Lung (tissue), 11 donors: ENCODE measurements at regions not wholly inside any gene's neighbourhood (a gene's known extent, or its start where the extent isn't known, plus 50 kb on each side); places are given as distances from the start of the nearest gene placed in this dataset.

ENCODE experiments used
- ATAC-seq: fragments of 200-7000 bp; cut with Tn5 transposase; one replicate; pipeline ENCODE4 v1.9.1; 2020; ENCODE audit warnings: moderate number of reproducible peaks; ENCODE audit not compliant: insufficient read depth, low FRiP score
- DNase-seq, 3 donors: peaks; one replicate each; pipeline ENCODE4 v3.0.0-alpha.2; 2013 to 2017
- H3K27ac ChIP-seq, 2 donors: one replicate each; pipeline ENCODE4 v1.5.1; 2013; ENCODE audit warnings: mild to moderate bottlenecking in 2 of 2, moderate library complexity in 2 of 2, control low read depth in 1 of 2, inconsistent platforms in 1 of 2, low read depth in 1 of 2, low read length in 1 of 2
- H3K27me3 ChIP-seq, 3 donors: one replicate each; pipeline ENCODE4 v1.5.1; 2013; ENCODE audit warnings: low read length in 2 of 3; ENCODE audit not compliant: control insufficient read depth in 3 of 3, insufficient read depth in 3 of 3
- H3K36me3 ChIP-seq, 4 donors: one replicate each; pipeline ENCODE4 v1.5.1; 2013; ENCODE audit warnings: low read length in 4 of 4, mild to moderate bottlenecking in 1 of 4, moderate library complexity in 1 of 4; ENCODE audit not compliant: control insufficient read depth in 4 of 4, insufficient read depth in 4 of 4
- H3K4me1 ChIP-seq, 5 donors: one replicate each; pipeline ENCODE4 v1.5.1; 2013; ENCODE audit warnings: low read length in 5 of 5, mild to moderate bottlenecking in 2 of 5, moderate library complexity in 1 of 5; ENCODE audit not compliant: control insufficient read depth in 5 of 5, insufficient read depth in 5 of 5
- H3K4me3 ChIP-seq: one replicate; pipeline ENCODE4 v1.5.1; 2013; ENCODE audit warnings: mild to moderate bottlenecking, control low read depth, moderate library complexity
- H3K9ac ChIP-seq, 2 donors: one replicate each; pipeline ENCODE4 v1.5.1; 2013; ENCODE audit warnings: low read length in 2 of 2, control low read depth in 1 of 2; ENCODE audit not compliant: insufficient read depth in 1 of 2
- H3K9me3 ChIP-seq, 4 donors: one replicate each; pipeline ENCODE4 v1.5.1; 2013; ENCODE audit warnings: low read length in 3 of 4, mild to moderate bottlenecking in 1 of 4, moderate library complexity in 1 of 4; ENCODE audit not compliant: control insufficient read depth in 4 of 4, insufficient read depth in 3 of 4
- WGBS, 2 donors: extraction: QIAGEN DNeasy Blood & Tissue Kit; methylation state at CpG; one replicate each; pipeline ENCODE4 v1.1.7; 2013; 5-methylcytosine and 5-hydroxymethylcytosine counted together
- TF ChIP-seq, protein P1 (sequence below): IDR thresholded peaks from 2 replicates; pipeline ENCODE4 v1.5.1; 2012; ENCODE audit warnings: mild to moderate bottlenecking; ENCODE audit errors: control extremely low read depth, extremely low read depth
- donor health status: control.
- donor health status: control.
- donor health status: Bipolar disorder and iron deficiency.
- donor health status: healthy.
- donor health status: DM: yes; HTN: yes; CAD: no.

DNA sequence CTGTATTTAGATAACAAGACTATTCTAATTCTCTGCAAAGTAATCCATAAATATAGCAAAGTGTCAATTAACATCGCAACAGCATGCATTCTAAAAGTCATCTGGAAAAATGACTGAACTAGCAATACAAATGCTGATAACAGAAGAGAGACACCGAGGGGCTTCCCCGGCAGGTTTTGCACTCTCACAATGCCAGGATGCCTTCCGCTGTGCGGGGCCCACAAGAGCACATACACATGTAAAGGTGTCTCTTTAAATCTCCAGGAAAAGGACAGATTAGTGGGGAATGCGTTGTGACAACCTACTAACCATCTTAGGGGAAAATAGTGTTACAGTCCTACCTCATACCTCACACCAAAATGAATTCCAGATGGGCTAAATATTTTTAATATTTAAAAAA is 86.9 kb downstream of the CXCL12 start:
- Histone ChIP-seq H3K9ac (no peak overlapping the region), H3K9me3 (peaks cover 0 to 3% (median 0%) of the 10 kb centered on the region in 4 donors), H3K27me3 (peaks cover 0 to 12% (median 3%) of the 10 kb centered on the region in 3 donors), H3K4me3 (no peak overlapping the region), H3K36me3 (no peaks in the 10 kb centered on the region), H3K4me1 (peaks cover 0 to 14% (median 10%) of the 10 kb centered on the region in 5 donors), H3K27ac (no peak overlapping the region)
- WGBS, 2 donors = 76 to 81% methylated on average over 6 of the region's 6 CpGs
- DNase-seq (no peak), ATAC-seq (no peak)
- TF ChIP-seq, protein P1, sequence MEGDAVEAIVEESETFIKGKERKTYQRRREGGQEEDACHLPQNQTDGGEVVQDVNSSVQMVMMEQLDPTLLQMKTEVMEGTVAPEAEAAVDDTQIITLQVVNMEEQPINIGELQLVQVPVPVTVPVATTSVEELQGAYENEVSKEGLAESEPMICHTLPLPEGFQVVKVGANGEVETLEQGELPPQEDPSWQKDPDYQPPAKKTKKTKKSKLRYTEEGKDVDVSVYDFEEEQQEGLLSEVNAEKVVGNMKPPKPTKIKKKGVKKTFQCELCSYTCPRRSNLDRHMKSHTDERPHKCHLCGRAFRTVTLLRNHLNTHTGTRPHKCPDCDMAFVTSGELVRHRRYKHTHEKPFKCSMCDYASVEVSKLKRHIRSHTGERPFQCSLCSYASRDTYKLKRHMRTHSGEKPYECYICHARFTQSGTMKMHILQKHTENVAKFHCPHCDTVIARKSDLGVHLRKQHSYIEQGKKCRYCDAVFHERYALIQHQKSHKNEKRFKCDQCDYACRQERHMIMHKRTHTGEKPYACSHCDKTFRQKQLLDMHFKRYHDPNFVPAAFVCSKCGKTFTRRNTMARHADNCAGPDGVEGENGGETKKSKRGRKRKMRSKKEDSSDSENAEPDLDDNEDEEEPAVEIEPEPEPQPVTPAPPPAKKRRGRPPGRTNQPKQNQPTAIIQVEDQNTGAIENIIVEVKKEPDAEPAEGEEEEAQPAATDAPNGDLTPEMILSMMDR = no peak

DNA sequence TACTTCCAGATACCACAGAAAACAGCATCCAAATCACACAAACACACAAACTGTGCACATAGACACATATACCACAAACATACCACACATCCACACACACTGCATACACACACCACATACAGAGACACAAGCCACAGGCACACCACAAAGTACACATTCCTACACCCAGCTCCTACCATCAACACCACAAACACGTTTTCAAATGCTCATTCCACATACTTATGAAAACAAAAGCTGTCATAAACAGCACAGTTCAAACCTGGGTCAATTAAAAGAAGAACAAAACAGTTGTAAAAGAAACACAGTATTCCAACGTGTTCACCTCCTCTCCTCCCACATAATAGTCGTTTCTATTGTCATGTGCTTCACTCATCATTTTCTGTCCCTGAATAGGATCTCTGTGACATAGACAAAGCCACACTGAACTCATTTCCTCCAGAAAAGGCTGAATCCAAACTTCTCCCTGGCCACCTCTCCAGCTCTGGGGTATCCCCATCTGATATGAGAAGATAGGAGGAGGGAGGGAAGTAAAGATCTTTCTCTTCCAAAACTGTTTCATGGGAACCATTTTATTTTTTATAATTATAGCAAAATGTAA is 89.2 kb downstream of the CXCL12 start:
- H3K9me3 ChIP-seq = peaks cover 0 to 3% (median 0%) of the 10 kb centered on the region in 4 donors
- no peaks in the 10 kb centered on the region for H3K36me3 ChIP-seq
- H3K27ac ChIP-seq = no peak overlapping the region
- H3K9ac ChIP-seq = no peak overlapping the region
- H3K4me3 ChIP-seq = no peak overlapping the region
- H3K27me3 ChIP-seq = peaks cover 0 to 20% (median 3%) of the 10 kb centered on the region in 3 donors
- H3K4me1 ChIP-seq = peaks cover 0 to 17% (median 8%) of the 10 kb centered on the region in 5 donors
- TF ChIP-seq, protein P1 = no peak
- WGBS, 2 donors = 37 to 60% methylated on average over 3 of the region's 3 CpGs
- no peak for DNase-seq
- no peak for ATAC-seq

DNA sequence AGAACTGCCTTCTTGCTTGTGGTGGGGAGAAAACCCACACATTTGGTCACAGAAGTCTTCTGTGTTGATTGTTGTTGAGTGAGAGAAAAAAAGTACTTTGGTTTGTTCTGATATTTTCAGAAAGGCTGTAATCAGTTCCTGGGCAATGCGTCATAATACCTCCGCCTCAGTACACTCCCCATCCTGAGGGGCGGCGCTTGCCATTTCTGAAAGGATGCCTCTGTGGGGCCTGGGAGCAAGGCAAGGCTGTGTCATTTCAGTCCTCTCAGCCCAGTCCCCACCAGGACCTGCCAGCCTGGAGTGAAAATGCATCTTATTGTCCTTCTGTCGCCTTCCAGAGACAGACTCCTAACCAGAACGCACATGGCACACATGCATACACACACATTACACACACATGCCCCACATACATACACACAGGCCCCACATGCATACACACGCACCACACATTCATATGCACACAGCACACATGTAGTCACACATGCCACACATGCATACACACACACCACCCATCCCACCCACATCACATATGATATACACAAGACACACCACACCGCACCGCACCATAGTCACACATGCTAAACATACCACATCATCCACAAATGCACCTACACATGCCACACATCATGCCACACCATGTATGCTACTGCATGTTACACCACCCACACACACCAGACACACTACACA is 90.0 kb downstream of the CXCL12 start:
- Histone ChIP-seq H3K4me1 (peaks cover 0 to 17% (median 5%) of the 10 kb centered on the region in 5 donors), H3K4me3 (no peak overlapping the region), H3K27ac (peak overlapping the region in 1 of 2 donors; percentile 52), H3K27me3 (peaks cover 0 to 20% (median 3%) of the 10 kb centered on the region in 3 donors), H3K9me3 (peaks cover 0 to 3% (median 0%) of the 10 kb centered on the region in 4 donors), H3K9ac (no peak overlapping the region), H3K36me3 (no peaks in the 10 kb centered on the region)
- ATAC-seq (no peak), DNase-seq (no peak)
- TF ChIP-seq, protein P1 = no peak
- WGBS, 2 donors = 96 to 97% methylated on average over 9 of the region's 9 CpGs
